PFSK-1 (cell line): ENCODE measurements at regions not wholly inside any gene's neighbourhood (a gene's known extent, or its start where the extent isn't known, plus 50 kb on each side); places are given as distances from the start of the nearest gene placed in this dataset.

Source experiments
- POLR2AphosphoS5 ChIP-seq: IDR thresholded peaks from 2 replicates; pipeline ENCODE4 v1.6.1; 2012; ENCODE audit warnings: low read depth, mild to moderate bottlenecking, control low read depth, low read length, moderate library complexity
- TAF1 ChIP-seq: IDR thresholded peaks from 2 replicates; pipeline ENCODE4 v1.6.1; 2012; ENCODE audit warnings: low read length, control low read depth, borderline replicate concordance; ENCODE audit not compliant: insufficient read depth

GRCh38 chr19:30790056-30790680 is 418.0 kb downstream of the ZNF536 start:
- no peak for TF ChIP-seq POLR2AphosphoS5
- no peak for TF ChIP-seq TAF1
